ENCODE measurements at regions not wholly inside any gene's neighbourhood (a gene's known extent, or its start where the extent isn't known, plus 50 kb on each side); places are given as distances from the start of the nearest gene placed in this dataset.

- WGBS (ENCODE audit: insufficient coverage): no CpG with 5 or more reads among the region's 5 CpGs
- Mint-ChIP-seq H3K4me1 (no peaks in the 10 kb centered on the region), H3K36me3 (no peaks in the 10 kb centered on the region), H3K27me3 (ENCODE audit: low read depth in 3 of 3) (peaks cover 3 to 58% (median 18%) of the 10 kb centered on the region in 3 donors), H3K4me3 (no peak overlapping the region), H3K27ac (peak overlapping the region in 1 of 7 donors; percentile 26), H3K9me3 (peaks cover 6 to 19% (median 15%) of the 10 kb centered on the region in 7 donors)
- Histone ChIP-seq H3K79me2 (ENCODE audit: insufficient read depth, low read length) (no peaks in the 10 kb centered on the region), H3K27me3 (ENCODE audit: control insufficient read depth in 2 of 2, insufficient read depth in 2 of 2, low read length in 2 of 2) (peaks cover 13 to 19% of the 10 kb centered on the region in 2 donors), H4K20me1 (ENCODE audit: insufficient read depth, low read length) (no peaks in the 10 kb centered on the region), H3K9ac (ENCODE audit: insufficient read depth, low read length, poor library complexity, severe bottlenecking) (no peak overlapping the region), H3K4me2 (replicated peaks; ENCODE audit: extremely low read depth, low read length, poor library complexity, severe bottlenecking) (no peak overlapping the region), H3K4me3 (replicated peaks in 1 of 3; ENCODE audit: low read depth in 2 of 3, low read length in 3 of 3) (no peak overlapping the region), H3K9me3 (replicated peaks in 1 of 2; ENCODE audit: control insufficient read depth in 1 of 2, insufficient read depth in 1 of 2, low read length in 2 of 2) (peaks cover 0 to 11% of the 10 kb centered on the region in 2 donors), H3K27ac (ENCODE audit: low read depth in 1 of 2, low read length in 2 of 2) (no peak overlapping the region), H2AFZ (ENCODE audit: insufficient read depth, low read depth, low read length, poor library complexity, severe bottlenecking) (no peak overlapping the region), H3K4me1 (ENCODE audit: control insufficient read depth in 1 of 2, insufficient read depth in 2 of 2, low read length in 2 of 2) (no peaks in the 10 kb centered on the region), H3K36me3 (replicated peaks in 1 of 2; ENCODE audit: control insufficient read depth in 1 of 2, insufficient read depth in 2 of 2, low read length in 2 of 2) (no peaks in the 10 kb centered on the region)
- no peak for TF ChIP-seq CTCF (IDR thresholded peaks at IDR 0.05)
- intact Hi-C loops (cut with micrococcal nuclease): no loop called here
- no peak for DNase-seq
Observed at GRCh38 chr2:217293046-217293445, 433.2 kb upstream of the TNP1 start.

- H3K4me1 ChIP-seq (ENCODE audit: control insufficient read depth in 1 of 2, insufficient read depth in 2 of 2, low read length in 2 of 2): no peaks in the 10 kb centered on the region
- TF ChIP-seq CTCF (IDR thresholded peaks at IDR 0.05): no peak
- H3K36me3 ChIP-seq (replicated peaks in 1 of 2; ENCODE audit: control insufficient read depth in 1 of 2, insufficient read depth in 2 of 2, low read length in 2 of 2): no peaks in the 10 kb centered on the region
- H3K27ac ChIP-seq (ENCODE audit: low read depth in 1 of 2, low read length in 2 of 2): no peak overlapping the region
- H3K27me3 ChIP-seq (ENCODE audit: control insufficient read depth in 2 of 2, insufficient read depth in 2 of 2, low read length in 2 of 2): peaks cover 13 to 17% of the 10 kb centered on the region in 2 donors
- intact Hi-C loops (cut with micrococcal nuclease): no loop called here
- Mint-ChIP-seq H3K4me1 (no peaks in the 10 kb centered on the region), H3K4me3 (no peak overlapping the region), H3K9me3 (peaks cover 0 to 9% (median 4%) of the 10 kb centered on the region in 7 donors), H3K36me3 (no peaks in the 10 kb centered on the region), H3K27ac (no peak overlapping the region), H3K27me3 (ENCODE audit: low read depth in 3 of 3) (peaks cover 3 to 46% (median 17%) of the 10 kb centered on the region in 3 donors)
- no peaks in the 10 kb centered on the region for H3K9me3 ChIP-seq (replicated peaks in 1 of 2; ENCODE audit: control insufficient read depth in 1 of 2, insufficient read depth in 1 of 2, low read length in 2 of 2)
- 96% methylated on average over 5 of the region's 5 CpGs for WGBS (ENCODE audit: insufficient coverage)
- no peak overlapping the region for H3K4me2 ChIP-seq (replicated peaks; ENCODE audit: extremely low read depth, low read length, poor library complexity, severe bottlenecking)
- no peak overlapping the region for H3K4me3 ChIP-seq (replicated peaks in 1 of 3; ENCODE audit: low read depth in 2 of 3, low read length in 3 of 3)
- H3K79me2 ChIP-seq (ENCODE audit: insufficient read depth, low read length): no peaks in the 10 kb centered on the region
- H3K9ac ChIP-seq (ENCODE audit: insufficient read depth, low read length, poor library complexity, severe bottlenecking): no peak overlapping the region
- H2AFZ ChIP-seq (ENCODE audit: insufficient read depth, low read depth, low read length, poor library complexity, severe bottlenecking): no peak overlapping the region
- DNase-seq: no peak
- H4K20me1 ChIP-seq (ENCODE audit: insufficient read depth, low read length): no peaks in the 10 kb centered on the region
Observed at GRCh38 chr2:217291259-217291658, 431.4 kb upstream of the TNP1 start.

Data from CD14-positive monocyte (primary cell).